ENCODE measurements at regions not wholly inside any gene's neighbourhood (a gene's known extent, or its start where the extent isn't known, plus 50 kb on each side); places are given as distances from the start of the nearest gene placed in this dataset.

- H3K4me1 Mint-ChIP-seq (ENCODE audit: low read depth), result no peaks in the 10 kb centered on the region
- H3K9me3 Mint-ChIP-seq (ENCODE audit: low read depth), result no peaks in the 10 kb centered on the region
- no peak overlapping the region for H3K27ac Mint-ChIP-seq (ENCODE audit: unreplicated experiment)
- H3K36me3 Mint-ChIP-seq (ENCODE audit: low read depth), result no peaks in the 10 kb centered on the region
- H3K4me3 Mint-ChIP-seq (ENCODE audit: unreplicated experiment), result no peak overlapping the region
- TF ChIP-seq CTCF (IDR thresholded peaks at IDR 0.05), result no peak
- DNase-seq (ENCODE audit: low spot score), result no peak
- peaks cover 5% of the 10 kb centered on the region for H3K27me3 Mint-ChIP-seq (ENCODE audit: low read depth)
Measured at GRCh38 chr9:11338130-11338529, 725.3 kb upstream of the PTPRD start.

- DNase-seq (ENCODE audit: low spot score), result no peak
- H3K27ac Mint-ChIP-seq (ENCODE audit: unreplicated experiment), result no peak overlapping the region
- H3K4me3 Mint-ChIP-seq (ENCODE audit: unreplicated experiment), result no peak overlapping the region
- no peaks in the 10 kb centered on the region for H3K4me1 Mint-ChIP-seq (ENCODE audit: low read depth)
- no peaks in the 10 kb centered on the region for H3K36me3 Mint-ChIP-seq (ENCODE audit: low read depth)
- TF ChIP-seq CTCF (IDR thresholded peaks at IDR 0.05), result no peak
- peaks cover 5% of the 10 kb centered on the region for H3K27me3 Mint-ChIP-seq (ENCODE audit: low read depth)
- no peaks in the 10 kb centered on the region for H3K9me3 Mint-ChIP-seq (ENCODE audit: low read depth)
Measured at GRCh38 chr9:11340654-11341053, 727.9 kb upstream of the PTPRD start.

GRCh38 chr9:11347437-11347836, 734.6 kb upstream of the PTPRD start:
- DNase-seq (ENCODE audit: low spot score), result no peak
- no peak overlapping the region for H3K27ac Mint-ChIP-seq (ENCODE audit: unreplicated experiment)
- no peak for TF ChIP-seq CTCF (IDR thresholded peaks at IDR 0.05)
- no peaks in the 10 kb centered on the region for H3K9me3 Mint-ChIP-seq (ENCODE audit: low read depth)
- H3K4me3 Mint-ChIP-seq (ENCODE audit: unreplicated experiment), result no peak overlapping the region
- H3K27me3 Mint-ChIP-seq (ENCODE audit: low read depth), result no peaks in the 10 kb centered on the region
- H3K4me1 Mint-ChIP-seq (ENCODE audit: low read depth), result no peaks in the 10 kb centered on the region
- H3K36me3 Mint-ChIP-seq (ENCODE audit: low read depth), result no peaks in the 10 kb centered on the region

- Mint-ChIP-seq H3K36me3 (ENCODE audit: low read depth) (no peaks in the 10 kb centered on the region), H3K4me3 (ENCODE audit: unreplicated experiment) (no peak overlapping the region), H3K9me3 (ENCODE audit: low read depth) (no peaks in the 10 kb centered on the region), H3K27ac (ENCODE audit: unreplicated experiment) (no peak overlapping the region), H3K27me3 (ENCODE audit: low read depth) (no peaks in the 10 kb centered on the region), H3K4me1 (ENCODE audit: low read depth) (no peaks in the 10 kb centered on the region)
- no peak for TF ChIP-seq CTCF (IDR thresholded peaks at IDR 0.05)
- no peak for DNase-seq (ENCODE audit: low spot score)
Measured at GRCh38 chr9:11348366-11348765, 735.6 kb upstream of the PTPRD start.

GRCh38 chr9:11349187-11349586, 736.4 kb upstream of the PTPRD start:
- no peaks in the 10 kb centered on the region for H3K36me3 Mint-ChIP-seq (ENCODE audit: low read depth)
- DNase-seq (ENCODE audit: low spot score), result peak; percentile 39
- no peaks in the 10 kb centered on the region for H3K27me3 Mint-ChIP-seq (ENCODE audit: low read depth)
- no peak for TF ChIP-seq CTCF (IDR thresholded peaks at IDR 0.05)
- no peaks in the 10 kb centered on the region for H3K9me3 Mint-ChIP-seq (ENCODE audit: low read depth)
- H3K4me1 Mint-ChIP-seq (ENCODE audit: low read depth), result no peaks in the 10 kb centered on the region
- no peak overlapping the region for H3K27ac Mint-ChIP-seq (ENCODE audit: unreplicated experiment)
- H3K4me3 Mint-ChIP-seq (ENCODE audit: unreplicated experiment), result no peak overlapping the region

Measured in chondrocyte (in vitro differentiated cells).